ENCODE measurements at regions not wholly inside any gene's neighbourhood (a gene's known extent, or its start where the extent isn't known, plus 50 kb on each side); places are given as distances from the start of the nearest gene placed in this dataset.
"Not testable (repeated sequence)": the region's sequence is repeated elsewhere in the genome, so short reads cannot be mapped to it uniquely, and the experiment has no call there.

- Histone ChIP-seq H3K36me3 (ENCODE audit: control insufficient read depth in 5 of 5, insufficient read depth in 5 of 5, low read length in 5 of 5) (no peaks in the 10 kb centered on the region), H3K9me3 (ENCODE audit: control insufficient read depth in 5 of 5, low read length in 5 of 5) (no peaks in the 10 kb centered on the region), H3K27ac (ENCODE audit: low read depth, low read length) (no peak overlapping the region), H3K27me3 (ENCODE audit: control insufficient read depth in 5 of 5, insufficient read depth in 4 of 5, low read length in 5 of 5) (peaks cover 0 to under 1% (median 0%) of the 10 kb centered on the region in 5 donors), H3K9ac (ENCODE audit: low read length in 5 of 5) (no peak overlapping the region), H3K4me3 (ENCODE audit: low read depth in 1 of 5, low read length in 5 of 5) (no peak overlapping the region), H3K4me1 (ENCODE audit: control insufficient read depth in 5 of 5, insufficient read depth in 5 of 5, low read length in 5 of 5) (peaks cover 0 to 2% (median 0%) of the 10 kb centered on the region in 5 donors)
Observed at GRCh38 chr5:6108540-6108848, 269.9 kb downstream of the MED10 start.

- Histone ChIP-seq H3K9me3 (ENCODE audit: control insufficient read depth in 5 of 5, low read length in 5 of 5) (no peaks in the 10 kb centered on the region), H3K4me1 (ENCODE audit: control insufficient read depth in 5 of 5, insufficient read depth in 5 of 5, low read length in 5 of 5) (peaks cover 0 to 2% (median 0%) of the 10 kb centered on the region in 5 donors), H3K27ac (ENCODE audit: low read depth, low read length) (no peak overlapping the region), H3K9ac (ENCODE audit: low read length in 5 of 5) (no peak overlapping the region), H3K36me3 (ENCODE audit: control insufficient read depth in 5 of 5, insufficient read depth in 5 of 5, low read length in 5 of 5) (no peaks in the 10 kb centered on the region), H3K27me3 (ENCODE audit: control insufficient read depth in 5 of 5, insufficient read depth in 4 of 5, low read length in 5 of 5) (no peaks in the 10 kb centered on the region), H3K4me3 (ENCODE audit: low read depth in 1 of 5, low read length in 5 of 5) (no peak overlapping the region)
Observed at GRCh38 chr5:6107675-6108539, 270.4 kb downstream of the MED10 start.

- no peaks in the 10 kb centered on the region for H3K9me3 ChIP-seq (ENCODE audit: control insufficient read depth in 5 of 5, low read length in 5 of 5)
- no peaks in the 10 kb centered on the region for H3K36me3 ChIP-seq (ENCODE audit: control insufficient read depth in 5 of 5, insufficient read depth in 5 of 5, low read length in 5 of 5)
- no peak overlapping the region for H3K9ac ChIP-seq (ENCODE audit: low read length in 5 of 5)
- H3K27ac ChIP-seq (ENCODE audit: low read depth, low read length): no peak overlapping the region
- peaks cover 0 to 2% (median 0%) of the 10 kb centered on the region in 5 donors for H3K4me1 ChIP-seq (ENCODE audit: control insufficient read depth in 5 of 5, insufficient read depth in 5 of 5, low read length in 5 of 5)
- no peaks in the 10 kb centered on the region for H3K27me3 ChIP-seq (ENCODE audit: control insufficient read depth in 5 of 5, insufficient read depth in 4 of 5, low read length in 5 of 5)
- H3K4me3 ChIP-seq (ENCODE audit: low read depth in 1 of 5, low read length in 5 of 5): no peak overlapping the region
Observed at GRCh38 chr5:6106756-6107155, 271.6 kb downstream of the MED10 start.

- no peaks in the 10 kb centered on the region for H3K9me3 ChIP-seq (ENCODE audit: control insufficient read depth in 5 of 5, low read length in 5 of 5)
- H3K27me3 ChIP-seq (ENCODE audit: control insufficient read depth in 5 of 5, insufficient read depth in 4 of 5, low read length in 5 of 5): no peaks in the 10 kb centered on the region
- no peak overlapping the region for H3K9ac ChIP-seq (ENCODE audit: low read length in 5 of 5)
- no peaks in the 10 kb centered on the region for H3K36me3 ChIP-seq (ENCODE audit: control insufficient read depth in 5 of 5, insufficient read depth in 5 of 5, low read length in 5 of 5)
- no peak overlapping the region for H3K4me3 ChIP-seq (ENCODE audit: low read depth in 1 of 5, low read length in 5 of 5)
- peaks cover 0 to 2% (median 0%) of the 10 kb centered on the region in 5 donors for H3K4me1 ChIP-seq (ENCODE audit: control insufficient read depth in 5 of 5, insufficient read depth in 5 of 5, low read length in 5 of 5)
- H3K27ac ChIP-seq (ENCODE audit: low read depth, low read length): no peak overlapping the region
Observed at GRCh38 chr5:6105320-6105719, 273.0 kb downstream of the MED10 start.

GRCh38 chr5:6096101-6096500 lies 282.2 kb downstream of the MED10 start:
- peaks cover 0 to 3% (median 0%) of the 10 kb centered on the region in 5 donors for H3K9me3 ChIP-seq (ENCODE audit: control insufficient read depth in 5 of 5, low read length in 5 of 5)
- H3K36me3 ChIP-seq (ENCODE audit: control insufficient read depth in 5 of 5, insufficient read depth in 5 of 5, low read length in 5 of 5): no peaks in the 10 kb centered on the region
- H3K9ac ChIP-seq (ENCODE audit: low read length in 5 of 5): no peak overlapping the region
- H3K4me1 ChIP-seq (ENCODE audit: control insufficient read depth in 5 of 5, insufficient read depth in 5 of 5, low read length in 5 of 5): no peaks in the 10 kb centered on the region
- H3K27ac ChIP-seq (ENCODE audit: low read depth, low read length): no peak overlapping the region
- peaks cover 0 to 5% (median 0%) of the 10 kb centered on the region in 5 donors for H3K27me3 ChIP-seq (ENCODE audit: control insufficient read depth in 5 of 5, insufficient read depth in 4 of 5, low read length in 5 of 5)
- H3K4me3 ChIP-seq (ENCODE audit: low read depth in 1 of 5, low read length in 5 of 5): no peak overlapping the region

GRCh38 chr5:6094180-6094579 lies 284.2 kb downstream of the MED10 start:
- H3K27me3 ChIP-seq (ENCODE audit: control insufficient read depth in 5 of 5, insufficient read depth in 4 of 5, low read length in 5 of 5); H3K9me3 ChIP-seq (ENCODE audit: control insufficient read depth in 5 of 5, low read length in 5 of 5); H3K4me1 ChIP-seq (ENCODE audit: control insufficient read depth in 5 of 5, insufficient read depth in 5 of 5, low read length in 5 of 5); H3K27ac ChIP-seq (ENCODE audit: low read depth, low read length); H3K36me3 ChIP-seq (ENCODE audit: control insufficient read depth in 5 of 5, insufficient read depth in 5 of 5, low read length in 5 of 5); H3K9ac ChIP-seq (ENCODE audit: low read length in 5 of 5); H3K4me3 ChIP-seq (ENCODE audit: low read depth in 1 of 5, low read length in 5 of 5): not testable (repeated sequence)

- Histone ChIP-seq H3K9me3 (ENCODE audit: control insufficient read depth in 5 of 5, low read length in 5 of 5) (no peaks in the 10 kb centered on the region), H3K27me3 (ENCODE audit: control insufficient read depth in 5 of 5, insufficient read depth in 4 of 5, low read length in 5 of 5) (peaks cover 0 to 2% (median 0%) of the 10 kb centered on the region in 5 donors), H3K9ac (ENCODE audit: low read length in 5 of 5) (no peak overlapping the region), H3K4me3 (ENCODE audit: low read depth in 1 of 5, low read length in 5 of 5) (no peak overlapping the region), H3K27ac (ENCODE audit: low read depth, low read length) (no peak overlapping the region), H3K4me1 (ENCODE audit: control insufficient read depth in 5 of 5, insufficient read depth in 5 of 5, low read length in 5 of 5) (no peaks in the 10 kb centered on the region), H3K36me3 (ENCODE audit: control insufficient read depth in 5 of 5, insufficient read depth in 5 of 5, low read length in 5 of 5) (no peaks in the 10 kb centered on the region)
Observed at GRCh38 chr5:6090838-6091237, 287.5 kb downstream of the MED10 start.

- no peak overlapping the region for H3K4me3 ChIP-seq (ENCODE audit: low read depth in 1 of 5, low read length in 5 of 5)
- no peak overlapping the region for H3K27ac ChIP-seq (ENCODE audit: low read depth, low read length)
- H3K36me3 ChIP-seq (ENCODE audit: control insufficient read depth in 5 of 5, insufficient read depth in 5 of 5, low read length in 5 of 5): no peaks in the 10 kb centered on the region
- no peaks in the 10 kb centered on the region for H3K9me3 ChIP-seq (ENCODE audit: control insufficient read depth in 5 of 5, low read length in 5 of 5)
- no peaks in the 10 kb centered on the region for H3K27me3 ChIP-seq (ENCODE audit: control insufficient read depth in 5 of 5, insufficient read depth in 4 of 5, low read length in 5 of 5)
- H3K4me1 ChIP-seq (ENCODE audit: control insufficient read depth in 5 of 5, insufficient read depth in 5 of 5, low read length in 5 of 5): no peaks in the 10 kb centered on the region
- H3K9ac ChIP-seq (ENCODE audit: low read length in 5 of 5): no peak overlapping the region
Observed at GRCh38 chr5:6090079-6090654, 288.2 kb downstream of the MED10 start.

- no peaks in the 10 kb centered on the region for H3K36me3 ChIP-seq (ENCODE audit: control insufficient read depth in 5 of 5, insufficient read depth in 5 of 5, low read length in 5 of 5)
- H3K4me1 ChIP-seq (ENCODE audit: control insufficient read depth in 5 of 5, insufficient read depth in 5 of 5, low read length in 5 of 5): no peaks in the 10 kb centered on the region
- no peaks in the 10 kb centered on the region for H3K9me3 ChIP-seq (ENCODE audit: control insufficient read depth in 5 of 5, low read length in 5 of 5)
- no peak overlapping the region for H3K4me3 ChIP-seq (ENCODE audit: low read depth in 1 of 5, low read length in 5 of 5)
- no peak overlapping the region for H3K9ac ChIP-seq (ENCODE audit: low read length in 5 of 5)
- H3K27ac ChIP-seq (ENCODE audit: low read depth, low read length): no peak overlapping the region
- H3K27me3 ChIP-seq (ENCODE audit: control insufficient read depth in 5 of 5, insufficient read depth in 4 of 5, low read length in 5 of 5): no peaks in the 10 kb centered on the region
Observed at GRCh38 chr5:6088706-6089105, 289.6 kb downstream of the MED10 start.

- no peaks in the 10 kb centered on the region for H3K36me3 ChIP-seq (ENCODE audit: control insufficient read depth in 5 of 5, insufficient read depth in 5 of 5, low read length in 5 of 5)
- no peaks in the 10 kb centered on the region for H3K27me3 ChIP-seq (ENCODE audit: control insufficient read depth in 5 of 5, insufficient read depth in 4 of 5, low read length in 5 of 5)
- no peak overlapping the region for H3K4me3 ChIP-seq (ENCODE audit: low read depth in 1 of 5, low read length in 5 of 5)
- H3K9ac ChIP-seq (ENCODE audit: low read length in 5 of 5): no peak overlapping the region
- H3K9me3 ChIP-seq (ENCODE audit: control insufficient read depth in 5 of 5, low read length in 5 of 5): no peaks in the 10 kb centered on the region
- H3K4me1 ChIP-seq (ENCODE audit: control insufficient read depth in 5 of 5, insufficient read depth in 5 of 5, low read length in 5 of 5): no peaks in the 10 kb centered on the region
- H3K27ac ChIP-seq (ENCODE audit: low read depth, low read length): no peak overlapping the region
Observed at GRCh38 chr5:6087576-6087975, 290.8 kb downstream of the MED10 start.

Data from subcutaneous abdominal adipose tissue (tissue), 5 donors.